Natural killer cell (primary cell): ENCODE measurements at regions not wholly inside any gene's neighbourhood (a gene's known extent, or its start where the extent isn't known, plus 50 kb on each side); places are given as distances from the start of the nearest gene placed in this dataset.

Source experiments
- ATAC-seq, 3 donors: fragments of 150-1000 bp in 2 of 3; fragments of 200-7000 bp in 1 of 3; cut with Tn5 transposase; 1 replicate in 1 of 3; 2 replicates in 2 of 3; pipeline ENCODE4 v1.10.0; 2021; ENCODE audit warnings: mild to moderate bottlenecking in 2 of 3, moderate library complexity in 2 of 3
- DNase-seq, 2 donors: peaks; one replicate each; pipeline versions ENCODE4 v3.0.0 to v3.0.0-alpha.2; 2013 to 2021; ENCODE audit warnings: mixed read lengths in 1 of 2
- H3K27ac ChIP-seq: one replicate; pipeline ENCODE4 v1.5.1; 2013; ENCODE audit warnings: mild to moderate bottlenecking, low read length
- H3K27me3 ChIP-seq: one replicate; pipeline ENCODE4 v1.6.1; 2013; ENCODE audit warnings: low read length; ENCODE audit not compliant: control insufficient read depth, insufficient read depth
- H3K36me3 ChIP-seq: one replicate; pipeline ENCODE4 v1.6.1; 2013; ENCODE audit warnings: low read length; ENCODE audit not compliant: control insufficient read depth, insufficient read depth
- H3K4me1 ChIP-seq: one replicate; pipeline ENCODE4 v1.6.1; 2013; ENCODE audit warnings: low read length; ENCODE audit not compliant: control insufficient read depth, insufficient read depth
- H3K4me3 ChIP-seq: one replicate; pipeline ENCODE4 v1.5.1; 2013; ENCODE audit warnings: low read length
- H3K9me3 ChIP-seq: one replicate; pipeline ENCODE4 v1.6.1; 2013; ENCODE audit warnings: low read length; ENCODE audit not compliant: control insufficient read depth, insufficient read depth
- H3K27ac Mint-ChIP-seq, 2 donors: one replicate each; pipeline ENCODE4 v1.8.0; 2022; ENCODE audit warnings: mild to moderate bottlenecking in 2 of 2, mixed read lengths in 2 of 2, moderate library complexity in 1 of 2
- H3K27me3 Mint-ChIP-seq, 2 donors: one replicate each; pipeline ENCODE4 v1.8.0; 2022; ENCODE audit warnings: low read depth in 2 of 2, mixed read lengths in 2 of 2
- H3K36me3 Mint-ChIP-seq: one replicate; pipeline ENCODE4 v1.8.0; 2022; ENCODE audit warnings: mixed read lengths
- H3K4me1 Mint-ChIP-seq, 2 donors: one replicate each; pipeline ENCODE4 v1.8.0; 2022; ENCODE audit warnings: mixed read lengths in 2 of 2
- H3K4me3 Mint-ChIP-seq: one replicate; pipeline ENCODE4 v1.8.0; 2022; ENCODE audit warnings: mild to moderate bottlenecking, moderate library complexity, mixed read lengths
- H3K9me3 Mint-ChIP-seq, 2 donors: one replicate each; pipeline ENCODE4 v1.8.0; 2022; ENCODE audit warnings: mixed read lengths in 2 of 2
- CTCF ChIP-seq: fragments of 200-600 bp; IDR thresholded peaks from one replicate; pipeline ENCODE4 v1.8.0; 2022; ENCODE audit warnings: antibody characterized with exemption
- WGBS: methylation state at CpG from one replicate; pipeline ENCODE4 v1.1.7; 2013; ENCODE audit warnings: missing lambda C conversion rate; ENCODE audit not compliant: insufficient coverage; 5-methylcytosine and 5-hydroxymethylcytosine counted together
- intact Hi-C: fragments of 100-400 bp; cut with micrococcal nuclease; formaldehyde crosslinking; loops from one replicate; pipeline ENCODE4 v1.14.2; 2022

GRCh38 chr6:1181939-1182605, 129.8 kb upstream of the FOXQ1 start:
- intact Hi-C loops, result no loop called here
- no peak overlapping the region for H3K4me3 ChIP-seq
- H3K27ac ChIP-seq, result no peak overlapping the region
- no peak for DNase-seq
- no peaks in the 10 kb centered on the region for H3K9me3 ChIP-seq
- no peaks in the 10 kb centered on the region for H3K36me3 ChIP-seq
- WGBS, result 86% methylated on average over 4 of the region's 4 CpGs
- Mint-ChIP-seq H3K4me1 (no peaks in the 10 kb centered on the region), H3K36me3 (no peaks in the 10 kb centered on the region), H3K27ac (no peak overlapping the region), H3K4me3 (no peak overlapping the region), H3K9me3 (no peaks in the 10 kb centered on the region), H3K27me3 (peaks cover 2 to 15% of the 10 kb centered on the region in 2 donors)
- no peak for TF ChIP-seq CTCF
- H3K27me3 ChIP-seq, result peaks cover 2% of the 10 kb centered on the region
- no peak for ATAC-seq
- no peaks in the 10 kb centered on the region for H3K4me1 ChIP-seq

- no peaks in the 10 kb centered on the region for H3K4me1 ChIP-seq
- Mint-ChIP-seq H3K4me3 (no peak overlapping the region), H3K9me3 (no peaks in the 10 kb centered on the region), H3K4me1 (no peaks in the 10 kb centered on the region), H3K27ac (no peak overlapping the region), H3K27me3 (peaks cover 5 to 23% of the 10 kb centered on the region in 2 donors), H3K36me3 (no peaks in the 10 kb centered on the region)
- 86% methylated on average over 16 of the region's 16 CpGs for WGBS
- intact Hi-C loops, result no loop called here
- TF ChIP-seq CTCF, result no peak
- H3K27me3 ChIP-seq, result peaks cover 2% of the 10 kb centered on the region
- no peak for DNase-seq
- H3K9me3 ChIP-seq, result no peaks in the 10 kb centered on the region
- ATAC-seq, result no peak
- no peak overlapping the region for H3K27ac ChIP-seq
- no peak overlapping the region for H3K4me3 ChIP-seq
- no peaks in the 10 kb centered on the region for H3K36me3 ChIP-seq
These were observed 132.1 kb upstream of the FOXQ1 start for GRCh38 chr6:1179571-1180459.

GRCh38 chr6:1178590-1178989, 133.3 kb upstream of the FOXQ1 start:
- Mint-ChIP-seq H3K36me3 (no peaks in the 10 kb centered on the region), H3K27ac (no peak overlapping the region), H3K27me3 (peaks cover 5 to 23% of the 10 kb centered on the region in 2 donors), H3K9me3 (no peaks in the 10 kb centered on the region), H3K4me3 (no peak overlapping the region), H3K4me1 (no peaks in the 10 kb centered on the region)
- Histone ChIP-seq H3K27me3 (peaks cover 2% of the 10 kb centered on the region), H3K4me1 (no peaks in the 10 kb centered on the region), H3K36me3 (no peaks in the 10 kb centered on the region), H3K9me3 (no peaks in the 10 kb centered on the region), H3K4me3 (no peak overlapping the region), H3K27ac (no peak overlapping the region)
- no peak for DNase-seq
- ATAC-seq, result no peak
- WGBS, result 85% methylated on average over 3 of the region's 3 CpGs
- TF ChIP-seq CTCF, result no peak
- intact Hi-C loops, result no loop called here
